Peyer's patch (tissue), 4 donors: ENCODE measurements at regions not wholly inside any gene's neighbourhood (a gene's known extent, or its start where the extent isn't known, plus 50 kb on each side); places are given as distances from the start of the nearest gene placed in this dataset.

ENCODE experiments used
- POLR2A ChIP-seq, 2 donors: fragments of 450-650 bp; IDR thresholded peaks; one replicate each; pipeline ENCODE4 v1.5.1; 2017; ENCODE audit warnings: antibody characterized with exemption in 2 of 2, mild to moderate bottlenecking in 2 of 2, moderate library complexity in 2 of 2
- TF ChIP-seq, protein P1 (sequence below), 6 experiments: fragments of 450-650 bp in 4 of 6; fragments of 200-600 bp in 2 of 6; sonication (generic) in 1 of 6; IDR thresholded peaks; one replicate each; pipeline ENCODE4 v1.5.1; 2017 to 2019; ENCODE audit warnings: antibody characterized with exemption in 6 of 6, mild to moderate bottlenecking in 3 of 6, moderate library complexity in 1 of 6

- TF ChIP-seq, protein P1, sequence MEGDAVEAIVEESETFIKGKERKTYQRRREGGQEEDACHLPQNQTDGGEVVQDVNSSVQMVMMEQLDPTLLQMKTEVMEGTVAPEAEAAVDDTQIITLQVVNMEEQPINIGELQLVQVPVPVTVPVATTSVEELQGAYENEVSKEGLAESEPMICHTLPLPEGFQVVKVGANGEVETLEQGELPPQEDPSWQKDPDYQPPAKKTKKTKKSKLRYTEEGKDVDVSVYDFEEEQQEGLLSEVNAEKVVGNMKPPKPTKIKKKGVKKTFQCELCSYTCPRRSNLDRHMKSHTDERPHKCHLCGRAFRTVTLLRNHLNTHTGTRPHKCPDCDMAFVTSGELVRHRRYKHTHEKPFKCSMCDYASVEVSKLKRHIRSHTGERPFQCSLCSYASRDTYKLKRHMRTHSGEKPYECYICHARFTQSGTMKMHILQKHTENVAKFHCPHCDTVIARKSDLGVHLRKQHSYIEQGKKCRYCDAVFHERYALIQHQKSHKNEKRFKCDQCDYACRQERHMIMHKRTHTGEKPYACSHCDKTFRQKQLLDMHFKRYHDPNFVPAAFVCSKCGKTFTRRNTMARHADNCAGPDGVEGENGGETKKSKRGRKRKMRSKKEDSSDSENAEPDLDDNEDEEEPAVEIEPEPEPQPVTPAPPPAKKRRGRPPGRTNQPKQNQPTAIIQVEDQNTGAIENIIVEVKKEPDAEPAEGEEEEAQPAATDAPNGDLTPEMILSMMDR (IDR thresholded peaks at IDR 0.05): no peak
- no peak for TF ChIP-seq POLR2A (IDR thresholded peaks at IDR 0.05)
Measured at GRCh38 chr6:121912905-121913304, 477.5 kb downstream of the GJA1 start.
